HFFc6 (cell line): ENCODE measurements at regions not wholly inside any gene's neighbourhood (a gene's known extent, or its start where the extent isn't known, plus 50 kb on each side); places are given as distances from the start of the nearest gene placed in this dataset. TPM values are rescaled to one million over a fixed set of nuclear protein-coding genes. Genes with fewer than 3 reads are reported as not detected.

Experiments
- DNase-seq: peaks from one replicate; pipeline ENCODE4 v3.0.0-alpha.2; 2018
- H3K27ac Mint-ChIP-seq: 2 replicates; pipeline ENCODE4 v1.8.0; 2020; ENCODE audit warnings: mild to moderate bottlenecking, mixed read lengths
- H3K27me3 Mint-ChIP-seq: 2 replicates; pipeline ENCODE4 v1.8.0; 2021; ENCODE audit warnings: mild to moderate bottlenecking, moderate library complexity, mixed read lengths; ENCODE audit not compliant: insufficient read depth
- H3K36me3 Mint-ChIP-seq: 2 replicates; pipeline ENCODE4 v1.8.0; 2021; ENCODE audit warnings: low read depth, mixed read lengths
- H3K4me1 Mint-ChIP-seq: 2 replicates; pipeline ENCODE4 v1.8.0; 2020; ENCODE audit warnings: low read depth, mixed read lengths
- H3K4me3 Mint-ChIP-seq: 2 replicates; pipeline ENCODE4 v1.8.0; 2020; ENCODE audit warnings: mild to moderate bottlenecking, moderate library complexity, mixed read lengths
- H3K9me3 Mint-ChIP-seq: 2 replicates; pipeline ENCODE4 v1.8.0; 2020; ENCODE audit warnings: mild to moderate bottlenecking, mixed read lengths
- CTCF ChIP-seq: fragments of 200-600 bp; sonication (generic); IDR thresholded peaks from 2 replicates; pipeline ENCODE4 v1.5.0; 2021; ENCODE audit warnings: antibody characterized with exemption, mild to moderate bottlenecking
- microRNA-seq: library from miRNA; unstranded; fragments of <30 nt; microRNA quantifications from one replicate; pipeline ENCODE4, GENCODE V29; 2019

GRCh38 chr12:25896981-25897380 lies 61.5 kb upstream of the RASSF8 start:
- DNase-seq: no peak
- Mint-ChIP-seq H3K4me3 (no peak overlapping the region), H3K27me3 (no peaks in the 10 kb centered on the region; the same call in 1 of the 2 replicates), H3K9me3 (peaks cover 14% of the 10 kb centered on the region), H3K36me3 (peaks cover 8% of the 10 kb centered on the region; the same call in 1 of the 2 replicates), H3K4me1 (no peaks in the 10 kb centered on the region), H3K27ac (no peak overlapping the region)
- no peak for TF ChIP-seq CTCF

DNA sequence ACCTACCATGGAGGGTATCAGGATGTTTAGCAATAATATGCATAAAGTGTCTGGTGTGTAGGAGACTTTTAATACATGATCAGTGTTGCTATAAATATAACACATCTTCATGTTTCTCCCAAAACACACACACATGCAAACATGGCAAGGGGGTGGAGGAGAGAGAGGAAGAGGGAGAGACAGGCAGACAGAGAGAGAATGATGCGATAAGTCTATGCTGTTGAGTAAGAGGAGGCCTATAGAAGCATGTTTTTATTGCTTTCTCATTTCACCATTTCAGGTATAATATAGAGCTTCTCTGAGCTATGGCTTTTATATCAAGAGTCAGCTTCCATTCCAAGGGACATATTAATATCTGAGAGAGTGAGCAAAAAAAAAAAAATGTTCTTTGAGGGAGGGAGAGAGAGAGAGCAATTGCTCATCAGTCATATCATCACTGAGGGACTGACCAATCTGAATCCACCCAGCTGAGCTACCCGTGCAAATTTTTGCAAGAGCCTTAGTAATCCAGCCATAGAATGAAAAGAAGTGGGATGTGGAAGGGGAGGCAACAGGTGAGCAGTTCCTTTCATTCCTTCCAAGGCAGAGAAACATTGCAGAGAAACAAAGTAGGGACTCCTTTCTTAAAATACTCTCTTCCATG lies 54.8 kb upstream of the RASSF8 start:
- H3K4me1 Mint-ChIP-seq: peaks cover 16% of the 10 kb centered on the region; the same call in 1 of the 2 replicates
- no peak for TF ChIP-seq CTCF
- no peaks in the 10 kb centered on the region for H3K36me3 Mint-ChIP-seq
- H3K27me3 Mint-ChIP-seq: no peaks in the 10 kb centered on the region; the same call in 1 of the 2 replicates
- no peak overlapping the region for H3K27ac Mint-ChIP-seq
- no peak for DNase-seq
- H3K4me3 Mint-ChIP-seq: no peak overlapping the region
- H3K9me3 Mint-ChIP-seq: no peaks in the 10 kb centered on the region

- no peak for TF ChIP-seq CTCF
- H3K4me1 Mint-ChIP-seq: peaks cover 16% of the 10 kb centered on the region; the same call in 1 of the 2 replicates
- no peaks in the 10 kb centered on the region; the same call in 1 of the 2 replicates for H3K27me3 Mint-ChIP-seq
- H3K27ac Mint-ChIP-seq: no peak overlapping the region
- no peaks in the 10 kb centered on the region for H3K9me3 Mint-ChIP-seq
- H3K4me3 Mint-ChIP-seq: no peak overlapping the region
- no peaks in the 10 kb centered on the region for H3K36me3 Mint-ChIP-seq
- DNase-seq: peak; percentile 19
Measured at GRCh38 chr12:25904442-25904841, 54.0 kb upstream of the RASSF8 start.

- no peak for TF ChIP-seq CTCF
- Mint-ChIP-seq H3K36me3 (no peaks in the 10 kb centered on the region), H3K9me3 (no peaks in the 10 kb centered on the region), H3K27me3 (peaks cover 2% of the 10 kb centered on the region; the same call in 1 of the 2 replicates), H3K4me1 (peaks cover 16% of the 10 kb centered on the region; the same call in 1 of the 2 replicates), H3K4me3 (no peak overlapping the region), H3K27ac (no peak overlapping the region)
- DNase-seq: no peak
Measured at GRCh38 chr12:25906651-25907340, 51.7 kb upstream of the RASSF8 start.

Small RNA genes lying in the stretch of these regions (microRNA-seq; reads per million reads assigned to microRNA genes)
- gene MIR4302: not detected
